OCI-LY1 (cell line): ENCODE measurements at regions not wholly inside any gene's neighbourhood (a gene's known extent, or its start where the extent isn't known, plus 50 kb on each side); places are given as distances from the start of the nearest gene placed in this dataset.

Experiments
- H2AFZ ChIP-seq: fragments of 200-600 bp; sonication (generic), shearing (Covaris generic); 2 replicates; pipeline ENCODE4 v1.6.0; 2014; ENCODE audit warnings: antibody characterized with exemption, mild to moderate bottlenecking, low read length
- H3F3A ChIP-seq: fragments of 200-600 bp; sonication (generic), shearing (Covaris generic); 2 replicates; pipeline ENCODE4 v1.6.0; 2014; ENCODE audit warnings: mild to moderate bottlenecking, antibody characterized with exemption, low read length, moderate library complexity; ENCODE audit not compliant: insufficient read depth
- H3K27ac ChIP-seq: fragments of 200-600 bp; sonication (generic); 2 replicates; pipeline ENCODE4 v1.5.1; 2014; ENCODE audit warnings: low read length, mixed run types, mild to moderate bottlenecking, low read depth; ENCODE audit not compliant: poor library complexity, severe bottlenecking
- H3K27me3 ChIP-seq: fragments of 200-600 bp; sonication (generic); 2 replicates; pipeline ENCODE4 v1.6.0; 2014; ENCODE audit warnings: antibody characterized with exemption, mild to moderate bottlenecking, low read length, moderate library complexity; ENCODE audit not compliant: insufficient read depth
- H3K36me3 ChIP-seq: fragments of 200-600 bp; sonication (generic); 2 replicates; pipeline ENCODE4 v1.6.1; 2014; ENCODE audit warnings: mild to moderate bottlenecking, antibody characterized with exemption, low read length, moderate library complexity, mixed read lengths; ENCODE audit not compliant: insufficient read depth
- H3K4me1 ChIP-seq: fragments of 200-600 bp; sonication (generic); 2 replicates; pipeline ENCODE4 v1.5.1; 2014; ENCODE audit warnings: mild to moderate bottlenecking, low read length, moderate library complexity; ENCODE audit not compliant: insufficient read depth, severe bottlenecking
- H3K4me2 ChIP-seq: fragments of 200-600 bp; sonication (generic), shearing (Covaris generic); 2 replicates; pipeline ENCODE4 v1.6.1; 2014; ENCODE audit warnings: low read length
- H3K4me3 ChIP-seq: fragments of 200-600 bp; sonication (generic); 2 replicates; pipeline ENCODE4 v1.5.1; 2014; ENCODE audit warnings: low read length, low read depth, mild to moderate bottlenecking, mixed read lengths; ENCODE audit not compliant: poor library complexity, severe bottlenecking
- H3K79me2 ChIP-seq: fragments of 200-600 bp; shearing (Covaris generic); 2 replicates; pipeline ENCODE4 v1.6.1; 2016; ENCODE audit warnings: mixed run types, low read length, mixed read lengths; ENCODE audit not compliant: insufficient read depth
- H3K9ac ChIP-seq: fragments of 200-600 bp; sonication (generic), shearing (Covaris generic); 2 replicates; pipeline ENCODE4 v1.6.1; 2014; ENCODE audit warnings: mild to moderate bottlenecking, low read length, mixed read lengths
- H3K9me2 ChIP-seq: fragments of 200-600 bp; sonication (generic), shearing (Covaris generic); 2 replicates; pipeline ENCODE4 v1.6.1; 2014; ENCODE audit warnings: low read depth, mild to moderate bottlenecking, low read length, mixed read lengths
- H3K9me3 ChIP-seq: fragments of 200-600 bp; shearing (Covaris generic); 2 replicates; pipeline ENCODE4 v1.6.1; 2014; ENCODE audit warnings: low read length, mixed read lengths
- H4K20me1 ChIP-seq: fragments of 200-600 bp; sonication (generic), shearing (Covaris generic); 2 replicates; pipeline ENCODE4 v1.6.0; 2016; ENCODE audit warnings: mild to moderate bottlenecking, low read length; ENCODE audit not compliant: insufficient read depth
- CTCF ChIP-seq: fragments of 200-600 bp; sonication (generic), shearing (Covaris generic); IDR thresholded peaks from 2 replicates; pipeline ENCODE4 v1.5.1; 2017; ENCODE audit warnings: mild to moderate bottlenecking, antibody characterized with exemption, low read length, moderate library complexity, mixed read lengths
- EZH2 ChIP-seq: fragments of 200-600 bp; sonication (generic), shearing (Covaris generic); IDR thresholded peaks from 2 replicates; pipeline ENCODE4 v1.8.0; 2017; ENCODE audit warnings: borderline replicate concordance, mixed run types, mild to moderate bottlenecking, antibody characterized with exemption, low read length, moderate library complexity, mixed read lengths

DNA sequence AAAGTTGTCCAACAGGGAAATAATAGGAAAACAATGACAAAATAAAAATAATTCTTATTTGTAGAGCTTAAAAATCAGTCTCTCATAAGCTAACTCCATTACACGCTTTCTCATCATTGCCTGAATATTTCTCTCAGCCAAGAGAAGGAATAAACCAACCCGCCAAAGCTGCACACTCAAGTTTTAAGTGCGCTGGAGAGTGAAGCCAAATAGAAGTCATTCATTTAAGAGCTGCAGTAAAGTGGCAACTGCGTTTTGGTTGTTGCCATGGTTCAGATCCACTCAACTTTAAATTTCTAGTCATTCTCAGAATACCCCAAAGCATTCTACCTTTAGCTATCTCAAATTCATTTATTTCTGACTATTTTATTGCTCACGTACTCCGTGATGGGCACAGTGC lies 230.7 kb downstream of the CBLN4 start:
- H3K36me3 ChIP-seq: no peaks in the 10 kb centered on the region
- H3K4me2 ChIP-seq: no peak overlapping the region
- no peaks in the 10 kb centered on the region for H3K27me3 ChIP-seq
- H3K9ac ChIP-seq: no peak overlapping the region
- no peaks in the 10 kb centered on the region for H3K4me1 ChIP-seq
- no peak overlapping the region for H3K4me3 ChIP-seq
- no peaks in the 10 kb centered on the region for H3F3A ChIP-seq
- H2AFZ ChIP-seq: no peak overlapping the region
- H4K20me1 ChIP-seq: no peaks in the 10 kb centered on the region
- no peak overlapping the region for H3K27ac ChIP-seq
- no peaks in the 10 kb centered on the region for H3K9me3 ChIP-seq
- H3K79me2 ChIP-seq: no peaks in the 10 kb centered on the region
- no peaks in the 10 kb centered on the region for H3K9me2 ChIP-seq
- no peak for TF ChIP-seq CTCF
- TF ChIP-seq EZH2: no peak

GRCh38 chr20:55761797-55762196 lies 243.5 kb downstream of the CBLN4 start:
- 0 out of 2 replicates have a peak, but pooled peaks cover 2% of the 10 kb centered on the region for H3K9me3 ChIP-seq
- no peaks in the 10 kb centered on the region for H3K27me3 ChIP-seq
- H3F3A ChIP-seq: no peaks in the 10 kb centered on the region
- H3K27ac ChIP-seq: no peak overlapping the region
- H3K4me1 ChIP-seq: no peaks in the 10 kb centered on the region
- H3K4me3 ChIP-seq: no peak overlapping the region
- no peak overlapping the region for H3K9ac ChIP-seq
- H4K20me1 ChIP-seq: no peaks in the 10 kb centered on the region
- no peak overlapping the region for H3K4me2 ChIP-seq
- H3K9me2 ChIP-seq: no peaks in the 10 kb centered on the region
- no peaks in the 10 kb centered on the region for H3K36me3 ChIP-seq
- no peaks in the 10 kb centered on the region for H3K79me2 ChIP-seq
- TF ChIP-seq EZH2 (no peak), CTCF (no peak)
- no peak overlapping the region for H2AFZ ChIP-seq

- TF ChIP-seq CTCF: no peak
- TF ChIP-seq EZH2: no peak
- Histone ChIP-seq H3K4me1 (no peaks in the 10 kb centered on the region), H3K9me3 (0 out of 2 replicates have a peak, but pooled peaks cover 2% of the 10 kb centered on the region), H2AFZ (no peak overlapping the region), H3K9ac (no peak overlapping the region), H3K27ac (no peak overlapping the region), H4K20me1 (no peaks in the 10 kb centered on the region), H3F3A (no peaks in the 10 kb centered on the region), H3K27me3 (no peaks in the 10 kb centered on the region), H3K36me3 (no peaks in the 10 kb centered on the region), H3K79me2 (no peaks in the 10 kb centered on the region), H3K9me2 (no peaks in the 10 kb centered on the region), H3K4me3 (no peak overlapping the region), H3K4me2 (no peak overlapping the region)
Observed at GRCh38 chr20:55761100-55761499, 244.2 kb downstream of the CBLN4 start.
